DOHH2 (cell line): ENCODE measurements at regions not wholly inside any gene's neighbourhood (a gene's known extent, or its start where the extent isn't known, plus 50 kb on each side); places are given as distances from the start of the nearest gene placed in this dataset.

Experiments used
- H3F3A ChIP-seq: fragments of 200-600 bp; sonication (generic), shearing (Covaris generic); 2 replicates; pipeline ENCODE4 v1.6.0; 2016; ENCODE audit warnings: antibody characterized with exemption, mild to moderate bottlenecking; ENCODE audit not compliant: control insufficient read depth, insufficient read depth
- H3K27ac ChIP-seq: fragments of 200-600 bp; sonication (generic); 2 replicates; pipeline ENCODE4 v1.5.1; 2014; ENCODE audit warnings: low read depth, mild to moderate bottlenecking, low read length, moderate library complexity
- H3K27me3 ChIP-seq: fragments of 200-600 bp; sonication (generic); 2 replicates; pipeline ENCODE4 v1.6.1; 2014; ENCODE audit warnings: mild to moderate bottlenecking, low read length, mixed read lengths; ENCODE audit not compliant: control insufficient read depth
- H3K36me3 ChIP-seq: fragments of 200-600 bp; sonication (generic); 2 replicates; pipeline ENCODE4 v1.6.1; 2014; ENCODE audit warnings: mild to moderate bottlenecking, low read length, moderate library complexity, mixed read lengths; ENCODE audit not compliant: control insufficient read depth
- H3K4me1 ChIP-seq: fragments of 200-600 bp; sonication (generic); 2 replicates; pipeline ENCODE4 v1.6.1; 2014; ENCODE audit warnings: mild to moderate bottlenecking, low read length, mixed read lengths; ENCODE audit not compliant: control insufficient read depth
- H3K4me2 ChIP-seq: fragments of 200-600 bp; sonication (generic); 2 replicates; pipeline ENCODE4 v1.6.0; 2014; ENCODE audit warnings: mild to moderate bottlenecking, low read length, moderate library complexity
- H3K4me3 ChIP-seq: fragments of 200-600 bp; sonication (generic); 2 replicates; pipeline ENCODE4 v1.5.1; 2014; ENCODE audit warnings: mild to moderate bottlenecking, low read length, mixed read lengths
- H3K79me2 ChIP-seq: fragments of 200-600 bp; sonication (generic); 2 replicates; pipeline ENCODE4 v1.6.1; 2014; ENCODE audit warnings: mild to moderate bottlenecking, low read length, mixed read lengths; ENCODE audit not compliant: control insufficient read depth
- H3K9me2 ChIP-seq: fragments of 200-600 bp; sonication (generic); replicated peaks from 2 replicates; pipeline ENCODE4 v1.6.1; 2014; ENCODE audit warnings: mild to moderate bottlenecking, low read length, mixed read lengths; ENCODE audit not compliant: control insufficient read depth
- H3K9me3 ChIP-seq: fragments of 200-600 bp; sonication (generic); 2 replicates; pipeline ENCODE4 v1.6.1; 2014; ENCODE audit warnings: antibody characterized with exemption, low read length, mixed read lengths; ENCODE audit not compliant: control insufficient read depth, insufficient read depth
- H4K20me1 ChIP-seq: fragments of 200-600 bp; sonication (generic); 2 replicates; pipeline ENCODE4 v1.6.0; 2014; ENCODE audit warnings: low read depth, mild to moderate bottlenecking, antibody characterized with exemption, low read length, moderate library complexity; ENCODE audit not compliant: control insufficient read depth, insufficient read depth
- EZH2phosphoT487 ChIP-seq: fragments of 200-600 bp; sonication (generic); IDR thresholded peaks from 2 replicates; pipeline ENCODE4 v1.6.1; 2017; ENCODE audit warnings: borderline replicate concordance, mild to moderate bottlenecking, antibody characterized with exemption, low read length, moderate library complexity, mixed read lengths
- TF ChIP-seq, protein P1 (sequence below): fragments of 200-600 bp; sonication (generic); IDR thresholded peaks from one replicate; pipeline ENCODE4 v1.5.1; 2014; ENCODE audit warnings: antibody characterized with exemption, mild to moderate bottlenecking, low read depth, low read length; ENCODE audit not compliant: poor library complexity, severe bottlenecking

GRCh38 chr18:75936862-75937261, 509.4 kb upstream of the SMIM21 start:
- Histone ChIP-seq H4K20me1 (no peaks in the 10 kb centered on the region), H3K36me3 (no peaks in the 10 kb centered on the region), H3K27ac (no peak overlapping the region), H3K4me1 (no peaks in the 10 kb centered on the region), H3K4me3 (no peak overlapping the region), H3K9me2 (no peaks in the 10 kb centered on the region), H3K9me3 (no peaks in the 10 kb centered on the region), H3F3A (no peaks in the 10 kb centered on the region), H3K4me2 (no peak overlapping the region), H3K27me3 (no peaks in the 10 kb centered on the region), H3K79me2 (no peaks in the 10 kb centered on the region)
- TF ChIP-seq, protein P1, sequence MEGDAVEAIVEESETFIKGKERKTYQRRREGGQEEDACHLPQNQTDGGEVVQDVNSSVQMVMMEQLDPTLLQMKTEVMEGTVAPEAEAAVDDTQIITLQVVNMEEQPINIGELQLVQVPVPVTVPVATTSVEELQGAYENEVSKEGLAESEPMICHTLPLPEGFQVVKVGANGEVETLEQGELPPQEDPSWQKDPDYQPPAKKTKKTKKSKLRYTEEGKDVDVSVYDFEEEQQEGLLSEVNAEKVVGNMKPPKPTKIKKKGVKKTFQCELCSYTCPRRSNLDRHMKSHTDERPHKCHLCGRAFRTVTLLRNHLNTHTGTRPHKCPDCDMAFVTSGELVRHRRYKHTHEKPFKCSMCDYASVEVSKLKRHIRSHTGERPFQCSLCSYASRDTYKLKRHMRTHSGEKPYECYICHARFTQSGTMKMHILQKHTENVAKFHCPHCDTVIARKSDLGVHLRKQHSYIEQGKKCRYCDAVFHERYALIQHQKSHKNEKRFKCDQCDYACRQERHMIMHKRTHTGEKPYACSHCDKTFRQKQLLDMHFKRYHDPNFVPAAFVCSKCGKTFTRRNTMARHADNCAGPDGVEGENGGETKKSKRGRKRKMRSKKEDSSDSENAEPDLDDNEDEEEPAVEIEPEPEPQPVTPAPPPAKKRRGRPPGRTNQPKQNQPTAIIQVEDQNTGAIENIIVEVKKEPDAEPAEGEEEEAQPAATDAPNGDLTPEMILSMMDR = no peak
- no peak for TF ChIP-seq EZH2phosphoT487

- no peaks in the 10 kb centered on the region for H3K36me3 ChIP-seq
- no peak overlapping the region for H3K4me3 ChIP-seq
- H3K9me2 ChIP-seq = no peaks in the 10 kb centered on the region
- H3K27me3 ChIP-seq = no peaks in the 10 kb centered on the region
- H3F3A ChIP-seq = no peaks in the 10 kb centered on the region
- TF ChIP-seq EZH2phosphoT487 = no peak
- TF ChIP-seq, protein P1 = no peak
- H3K9me3 ChIP-seq = no peaks in the 10 kb centered on the region
- no peaks in the 10 kb centered on the region for H4K20me1 ChIP-seq
- no peaks in the 10 kb centered on the region for H3K79me2 ChIP-seq
- H3K4me2 ChIP-seq = no peak overlapping the region
- no peaks in the 10 kb centered on the region for H3K4me1 ChIP-seq
- H3K27ac ChIP-seq = no peak overlapping the region
Observed at GRCh38 chr18:75931079-75931478, 503.6 kb upstream of the SMIM21 start.

DNA sequence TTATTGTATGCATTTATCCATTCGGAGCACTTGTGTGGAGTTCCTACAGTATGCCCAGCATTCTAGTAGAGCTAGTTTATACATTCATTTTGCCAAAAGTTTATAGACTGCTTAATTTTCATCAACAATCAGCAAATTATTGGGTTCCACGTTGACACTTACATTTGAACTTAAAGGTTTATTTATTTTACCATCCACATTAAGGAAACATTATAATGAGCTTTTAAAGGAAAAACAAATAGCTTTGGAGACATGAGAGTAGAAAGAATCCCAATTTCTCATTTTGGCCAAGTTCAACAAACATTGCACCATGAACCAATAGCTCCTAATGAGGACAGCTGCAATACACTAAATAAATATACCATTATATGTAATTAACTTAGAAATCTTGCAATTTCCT, 501.2 kb upstream of the SMIM21 start:
- H3K27ac ChIP-seq = no peak overlapping the region
- H3K27me3 ChIP-seq = no peaks in the 10 kb centered on the region
- H3F3A ChIP-seq = no peaks in the 10 kb centered on the region
- TF ChIP-seq, protein P1 = no peak
- no peak for TF ChIP-seq EZH2phosphoT487
- H3K4me2 ChIP-seq = no peak overlapping the region
- H4K20me1 ChIP-seq = no peaks in the 10 kb centered on the region
- H3K9me3 ChIP-seq = no peaks in the 10 kb centered on the region
- no peaks in the 10 kb centered on the region for H3K4me1 ChIP-seq
- H3K79me2 ChIP-seq = no peaks in the 10 kb centered on the region
- no peaks in the 10 kb centered on the region for H3K36me3 ChIP-seq
- no peaks in the 10 kb centered on the region for H3K9me2 ChIP-seq
- no peak overlapping the region for H3K4me3 ChIP-seq

- Histone ChIP-seq H3K4me3 (no peak overlapping the region), H3K27ac (no peak overlapping the region), H3F3A (no peaks in the 10 kb centered on the region), H3K79me2 (no peaks in the 10 kb centered on the region), H3K4me1 (no peaks in the 10 kb centered on the region), H3K4me2 (no peak overlapping the region), H3K27me3 (no peaks in the 10 kb centered on the region), H3K9me3 (no peaks in the 10 kb centered on the region), H3K9me2 (no peaks in the 10 kb centered on the region), H4K20me1 (no peaks in the 10 kb centered on the region), H3K36me3 (no peaks in the 10 kb centered on the region)
- no peak for TF ChIP-seq EZH2phosphoT487
- TF ChIP-seq, protein P1 = no peak
Observed at GRCh38 chr18:75927791-75928190, 500.3 kb upstream of the SMIM21 start.
